Stomach (tissue), 4 donors: ENCODE measurements at regions not wholly inside any gene's neighbourhood (a gene's known extent, or its start where the extent isn't known, plus 50 kb on each side); places are given as distances from the start of the nearest gene placed in this dataset.

ENCODE experiments used
- CTCF ChIP-seq, 7 experiments: fragments of 450-650 bp in 4 of 7; fragments of 200-600 bp in 3 of 7; sonication (generic) in 3 of 7; IDR thresholded peaks; one replicate each; pipeline ENCODE4 v1.5.1; 2016 to 2019; ENCODE audit warnings: antibody characterized with exemption in 7 of 7, control low read depth in 2 of 7, mild to moderate bottlenecking in 1 of 7
- POLR2A ChIP-seq, 4 donors: fragments of 450-650 bp; IDR thresholded peaks; one replicate each; pipeline ENCODE4 v1.6.1; 2016; ENCODE audit warnings: antibody characterized with exemption in 4 of 4, control low read depth in 2 of 4, mild to moderate bottlenecking in 1 of 4, moderate library complexity in 1 of 4

DNA sequence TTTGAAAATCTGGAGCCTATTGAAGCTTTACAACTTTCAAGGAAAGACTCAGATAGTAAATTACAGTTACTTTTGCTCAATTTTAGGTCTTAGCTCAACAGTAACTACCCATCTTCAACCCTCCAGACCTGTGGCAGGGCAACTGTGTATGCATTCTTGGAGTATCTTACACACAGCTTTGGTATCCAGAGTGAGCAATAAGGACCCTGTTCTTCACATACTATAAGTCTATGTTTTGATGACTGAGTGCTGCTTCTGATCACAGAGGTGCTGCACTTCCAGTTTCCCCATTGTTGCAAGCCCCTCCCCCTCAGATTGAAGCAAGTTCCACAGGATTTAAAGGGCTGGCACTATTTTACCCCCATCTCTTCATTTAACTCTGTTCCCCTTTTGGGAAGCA lies 737.4 kb upstream of the GRAMD2B start:
- no peak for TF ChIP-seq CTCF (IDR thresholded peaks at IDR 0.05)
- no peak for TF ChIP-seq POLR2A (IDR thresholded peaks at IDR 0.05)
